PC-9 (cell line): ENCODE measurements at regions not wholly inside any gene's neighbourhood (a gene's known extent, or its start where the extent isn't known, plus 50 kb on each side); places are given as distances from the start of the nearest gene placed in this dataset.

Source experiments
- BruUV-seq: library from RNA; stranded (reverse); fragments of 400-500 nt; replicated peaks from 2 replicates; lab custom pipeline; 2021; lab: Mats Ljungman, UMichigan
- CTCF ChIA-PET: fragments of 300-600 bp; sonication (Branson Sonifier 250); formaldehyde crosslinking; loops from one replicate; lab custom pipeline; 2022; ENCODE audit warnings: antibody characterized with exemption; lab: Charles Lee
- POLR2A ChIA-PET: fragments of 300-600 bp; sonication (Branson Sonifier 250); formaldehyde crosslinking; loops from one replicate; lab custom pipeline; 2022; ENCODE audit warnings: antibody characterized with exemption; ENCODE audit not compliant: unreplicated experiment; lab: Charles Lee
- DNase-seq, 2 experiments: peaks; one replicate each; pipeline versions ENCODE4 v3.0.0 to v3.0.0-alpha.2; 2015 to 2022; ENCODE audit warnings: mixed read lengths in 1 of 2
- H2AFZ ChIP-seq: fragments of 200-600 bp; sonication (generic); 2 replicates; pipeline ENCODE4 v1.8.1; 2017; ENCODE audit warnings: antibody characterized with exemption
- H3F3A ChIP-seq: fragments of 200-600 bp; sonication (generic); 2 replicates; pipeline ENCODE4 v1.8.1; 2017; ENCODE audit warnings: antibody characterized with exemption, mild to moderate bottlenecking, low read depth; ENCODE audit not compliant: insufficient read depth
- H3K27ac ChIP-seq: fragments of 200-600 bp; sonication (generic); 2 replicates; pipeline ENCODE4 v1.6.1; 2016; ENCODE audit warnings: mixed run types
- H3K27me3 ChIP-seq: fragments of 200-600 bp; sonication (generic); 2 replicates; pipeline ENCODE4 v1.6.1; 2016; ENCODE audit warnings: low read depth, mixed run types; ENCODE audit not compliant: insufficient read depth
- H3K36me3 ChIP-seq: fragments of 200-600 bp; sonication (generic); 2 replicates; pipeline ENCODE4 v1.6.1; 2016; ENCODE audit warnings: low read depth, mixed run types
- H3K4me1 ChIP-seq: fragments of 200-600 bp; sonication (generic); replicated peaks from 2 replicates; pipeline ENCODE4 v1.6.1; 2016; ENCODE audit warnings: mixed run types; ENCODE audit not compliant: insufficient read depth
- H3K4me2 ChIP-seq: fragments of 200-600 bp; sonication (generic); 2 replicates; pipeline ENCODE4 v1.6.1; 2017; ENCODE audit warnings: mixed run types
- H3K4me3 ChIP-seq: fragments of 200-600 bp; sonication (generic); 2 replicates; pipeline ENCODE4 v1.6.1; 2016; ENCODE audit warnings: mixed run types
- H3K79me2 ChIP-seq: fragments of 200-600 bp; sonication (generic); 2 replicates; pipeline ENCODE4 v1.6.1; 2017; ENCODE audit warnings: low read depth, mixed run types
- H3K9me2 ChIP-seq: fragments of 200-600 bp; sonication (generic); 2 replicates; pipeline ENCODE4 v1.8.1; 2017; ENCODE audit warnings: mild to moderate bottlenecking; ENCODE audit not compliant: insufficient read depth
- H3K9me3 ChIP-seq: fragments of 200-600 bp; sonication (generic); 2 replicates; pipeline ENCODE4 v1.8.1; 2016; ENCODE audit warnings: low read depth; ENCODE audit not compliant: insufficient read depth
- H4K20me1 ChIP-seq: fragments of 200-600 bp; sonication (generic); 2 replicates; pipeline ENCODE4 v1.8.1; 2017; ENCODE audit not compliant: insufficient read depth
- CTCF ChIP-seq: fragments of 200-600 bp; sonication (generic); conservative IDR thresholded peaks from 2 replicates; pipeline ENCODE4 v1.6.1; 2017; ENCODE audit warnings: mixed run types, antibody characterized with exemption, mild to moderate bottlenecking, moderate library complexity
- EZH2 ChIP-seq: fragments of 200-600 bp; sonication (generic); IDR thresholded peaks from 2 replicates; pipeline ENCODE4 v1.8.0; 2017; ENCODE audit warnings: antibody characterized with exemption, low read depth
- intact Hi-C: fragments of 100-400 bp; cut with micrococcal nuclease; formaldehyde crosslinking; loops from one replicate; pipeline ENCODE4 v1.10.0; 2022; ENCODE audit not compliant: unreplicated experiment

DNA sequence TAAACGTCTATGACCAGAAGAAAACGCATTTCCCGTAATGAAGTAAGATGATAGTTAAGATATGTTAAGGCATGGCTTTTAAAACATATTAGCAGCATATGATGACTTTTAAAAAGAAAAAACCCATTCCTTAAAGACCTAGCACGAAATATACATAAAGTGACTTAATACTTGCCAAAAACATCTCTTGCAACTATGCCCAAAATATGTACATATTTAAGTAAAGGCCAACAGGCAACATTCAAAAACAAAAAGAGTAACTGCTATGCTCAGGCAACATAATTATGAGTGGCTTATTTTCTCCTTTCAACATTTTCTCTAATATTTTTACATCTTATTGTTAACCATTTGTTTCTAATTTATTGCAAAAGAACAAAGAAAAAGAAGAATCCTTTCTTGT is 60.3 kb upstream of the PAPOLG start:
- Histone ChIP-seq H3K9me3 (no peaks in the 10 kb centered on the region), H4K20me1 (no peaks in the 10 kb centered on the region), H3K27ac (no peak overlapping the region), H3K9me2 (no peaks in the 10 kb centered on the region), H3K27me3 (peaks cover 23% of the 10 kb centered on the region), H3K4me2 (no peak overlapping the region), H3K36me3 (no peaks in the 10 kb centered on the region), H3K4me3 (no peak overlapping the region), H2AFZ (no peak overlapping the region), H3K79me2 (no peaks in the 10 kb centered on the region), H3K4me1 (no peaks in the 10 kb centered on the region), H3F3A (no peaks in the 10 kb centered on the region)
- no TSS peak for BruUV-seq
- no peak for DNase-seq
- TF ChIP-seq CTCF (no peak), EZH2 (no peak)
- ChIA-PET CTCF (interaction anchor here (0.6 kb wide), 1 partner anchor 303 kb away, joined by 5 read pairs; no protein-coding TSS in a partner anchor), POLR2A (no interaction called here)
- intact Hi-C loops, result no loop called here

- ChIA-PET CTCF (no interaction called here), POLR2A (no interaction called here)
- H3F3A ChIP-seq, result no peaks in the 10 kb centered on the region
- H3K4me3 ChIP-seq, result no peak overlapping the region
- H4K20me1 ChIP-seq, result no peaks in the 10 kb centered on the region
- H3K9me2 ChIP-seq, result no peaks in the 10 kb centered on the region
- no peaks in the 10 kb centered on the region for H3K79me2 ChIP-seq
- DNase-seq, result no peak
- TF ChIP-seq CTCF, result no peak
- TF ChIP-seq EZH2, result no peak
- BruUV-seq, result no TSS peak
- no peak overlapping the region for H2AFZ ChIP-seq
- intact Hi-C loops, result loop anchor here (10.0 kb wide), 1 partner anchor 1205 kb away; the partner anchor contains the start of gene COMMD1
- H3K4me2 ChIP-seq, result no peak overlapping the region
- H3K9me3 ChIP-seq, result no peaks in the 10 kb centered on the region
- no peak overlapping the region for H3K27ac ChIP-seq
- no peaks in the 10 kb centered on the region for H3K4me1 ChIP-seq
- no peaks in the 10 kb centered on the region for H3K36me3 ChIP-seq
- no peaks in the 10 kb centered on the region for H3K27me3 ChIP-seq
Measured at GRCh38 chr2:60699617-60700016, 56.5 kb upstream of the PAPOLG start.

- no peak overlapping the region for H3K27ac ChIP-seq
- no peaks in the 10 kb centered on the region for H3K9me2 ChIP-seq
- no peak for DNase-seq
- BruUV-seq, result no TSS peak
- H3F3A ChIP-seq, result no peaks in the 10 kb centered on the region
- CTCF ChIA-PET, result no interaction called here
- no peak overlapping the region for H3K4me3 ChIP-seq
- H3K9me3 ChIP-seq, result no peaks in the 10 kb centered on the region
- no peak overlapping the region for H3K4me2 ChIP-seq
- no peaks in the 10 kb centered on the region for H3K4me1 ChIP-seq
- no peaks in the 10 kb centered on the region for H4K20me1 ChIP-seq
- no peaks in the 10 kb centered on the region for H3K79me2 ChIP-seq
- no peaks in the 10 kb centered on the region for H3K36me3 ChIP-seq
- H2AFZ ChIP-seq, result no peak overlapping the region
- POLR2A ChIA-PET, result interaction anchor here (0.5 kb wide), 1 partner anchor 62 kb away, joined by 4 read pairs; no protein-coding TSS in a partner anchor
- H3K27me3 ChIP-seq, result no peaks in the 10 kb centered on the region
- TF ChIP-seq EZH2 (no peak), CTCF (no peak)
- intact Hi-C loops, result loop anchor here (10.0 kb wide), 1 partner anchor 1199 kb away; the partner anchor contains the start of gene COMMD1
Measured at GRCh38 chr2:60706021-60706420, 50.0 kb upstream of the PAPOLG start.
